Hepatocyte (in vitro differentiated cells): ENCODE measurements at regions not wholly inside any gene's neighbourhood (a gene's known extent, or its start where the extent isn't known, plus 50 kb on each side); places are given as distances from the start of the nearest gene placed in this dataset.
"Not testable (repeated sequence)": the region's sequence is repeated elsewhere in the genome, so short reads cannot be mapped to it uniquely, and the experiment has no call there.

Experiments
- DNase-seq: peaks from one replicate; pipeline ENCODE4 v3.0.0-alpha.2; 2016; ENCODE audit warnings: low spot score
- H2AFZ ChIP-seq: fragments of 200-600 bp; sonication (generic); 2 replicates; pipeline ENCODE4 v1.6.0; 2016; ENCODE audit warnings: antibody characterized with exemption, mild to moderate bottlenecking
- H3K27ac ChIP-seq: fragments of 200-600 bp; sonication (generic); 2 replicates; pipeline ENCODE4 v1.5.1; 2016; ENCODE audit warnings: mild to moderate bottlenecking
- H3K27me3 ChIP-seq: fragments of 200-600 bp; sonication (generic); 2 replicates; pipeline ENCODE4 v1.6.1; 2016
- H3K36me3 ChIP-seq: fragments of 200-600 bp; sonication (generic); replicated peaks from 2 replicates; pipeline ENCODE4 v1.5.1; 2016; ENCODE audit warnings: low read depth; ENCODE audit not compliant: insufficient read depth
- H3K4me1 ChIP-seq: fragments of 200-600 bp; sonication (generic); 2 replicates; pipeline ENCODE4 v1.5.1; 2016; ENCODE audit warnings: mild to moderate bottlenecking, moderate library complexity; ENCODE audit not compliant: insufficient read depth
- H3K4me2 ChIP-seq: fragments of 200-600 bp; sonication (generic); 2 replicates; pipeline ENCODE4 v1.6.0; 2016
- H3K4me3 ChIP-seq: fragments of 200-600 bp; sonication (generic); 2 replicates; pipeline ENCODE4 v1.5.1; 2016; ENCODE audit warnings: mild to moderate bottlenecking
- H3K79me2 ChIP-seq: fragments of 200-600 bp; sonication (generic); 2 replicates; pipeline ENCODE4 v1.6.0; 2017; ENCODE audit warnings: mild to moderate bottlenecking
- H3K9me2 ChIP-seq: fragments of 200-600 bp; sonication (generic); replicated peaks from 2 replicates; pipeline ENCODE4 v1.6.0; 2017; ENCODE audit warnings: mild to moderate bottlenecking; ENCODE audit not compliant: insufficient read depth
- H3K9me3 ChIP-seq: fragments of 200-600 bp; sonication (generic); 2 replicates; pipeline ENCODE4 v1.5.1; 2016; ENCODE audit warnings: low read depth, mild to moderate bottlenecking
- H4K20me1 ChIP-seq: fragments of 200-600 bp; sonication (generic); 2 replicates; pipeline ENCODE4 v1.6.0; 2016; ENCODE audit warnings: mild to moderate bottlenecking; ENCODE audit not compliant: insufficient read depth, poor library complexity, severe bottlenecking
- CTCF ChIP-seq: fragments of 200-600 bp; sonication (generic); IDR thresholded peaks from 2 replicates; pipeline ENCODE4 v1.5.1; 2016; ENCODE audit warnings: antibody characterized with exemption, mild to moderate bottlenecking; ENCODE audit not compliant: poor library complexity
- EZH2 ChIP-seq: fragments of 200-600 bp; sonication (generic); IDR thresholded peaks from 2 replicates; pipeline ENCODE4 v1.6.1; 2016; ENCODE audit warnings: antibody characterized with exemption, mild to moderate bottlenecking, borderline replicate concordance
- EZH2phosphoT487 ChIP-seq: fragments of 200-600 bp; sonication (generic); IDR thresholded peaks from one replicate; pipeline ENCODE4 v1.6.1; 2018; ENCODE audit warnings: antibody characterized with exemption, mild to moderate bottlenecking, low read depth, moderate library complexity; ENCODE audit not compliant: unreplicated experiment, severe bottlenecking
- WGBS: methylation state at CpG from one replicate; pipeline ENCODE4 v1.1.6; 2016; ENCODE audit warnings: low lambda C conversion rate; ENCODE audit errors: missing lambda C conversion rate; 5-methylcytosine and 5-hydroxymethylcytosine counted together

DNA sequence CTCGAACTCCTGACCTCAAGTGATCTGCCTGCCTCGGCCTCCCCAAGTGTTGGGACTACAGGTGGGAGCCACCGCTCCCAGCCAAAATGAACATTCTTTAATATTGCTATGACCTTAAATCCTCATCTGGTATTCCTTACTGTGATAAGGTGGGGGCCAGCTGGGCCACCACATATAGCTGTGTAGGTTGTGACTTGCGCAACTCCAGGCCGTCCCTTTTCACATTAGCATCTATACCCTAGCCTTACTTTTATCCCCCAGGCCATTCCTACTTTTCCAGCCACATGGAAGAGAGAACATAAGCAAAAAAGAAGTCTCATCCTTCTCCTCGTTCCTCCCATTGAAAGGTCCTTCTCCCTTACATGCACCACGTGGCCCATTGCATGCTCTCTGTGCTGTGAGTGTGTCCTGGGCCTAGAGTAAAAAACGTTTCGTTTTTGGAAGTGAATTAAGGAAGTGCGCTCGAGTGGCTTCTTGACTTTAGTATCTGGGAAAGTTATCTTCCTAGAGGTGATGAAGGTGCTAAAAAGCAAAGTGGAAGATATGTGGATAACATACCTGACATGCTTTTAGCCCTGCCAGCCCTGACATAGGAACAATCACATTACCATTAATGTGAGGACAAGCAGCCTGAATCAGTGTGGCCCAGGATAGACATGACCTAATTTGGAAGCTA is 56.8 kb upstream of the KIF13A start:
- no peak overlapping the region for H2AFZ ChIP-seq
- H4K20me1 ChIP-seq, result no peaks in the 10 kb centered on the region
- H3K9me2 ChIP-seq, result no peaks in the 10 kb centered on the region
- WGBS, result 86% methylated on average over 11 of the region's 11 CpGs
- no peak overlapping the region for H3K27ac ChIP-seq
- DNase-seq, result no peak
- H3K4me1 ChIP-seq, result no peaks in the 10 kb centered on the region
- H3K27me3 ChIP-seq, result no peaks in the 10 kb centered on the region
- no peak overlapping the region for H3K4me2 ChIP-seq
- H3K4me3 ChIP-seq, result no peak overlapping the region
- no peaks in the 10 kb centered on the region for H3K9me3 ChIP-seq
- H3K79me2 ChIP-seq, result no peaks in the 10 kb centered on the region
- no peak for TF ChIP-seq CTCF
- no peak for TF ChIP-seq EZH2phosphoT487
- no peak for TF ChIP-seq EZH2
- no peaks in the 10 kb centered on the region for H3K36me3 ChIP-seq

DNA sequence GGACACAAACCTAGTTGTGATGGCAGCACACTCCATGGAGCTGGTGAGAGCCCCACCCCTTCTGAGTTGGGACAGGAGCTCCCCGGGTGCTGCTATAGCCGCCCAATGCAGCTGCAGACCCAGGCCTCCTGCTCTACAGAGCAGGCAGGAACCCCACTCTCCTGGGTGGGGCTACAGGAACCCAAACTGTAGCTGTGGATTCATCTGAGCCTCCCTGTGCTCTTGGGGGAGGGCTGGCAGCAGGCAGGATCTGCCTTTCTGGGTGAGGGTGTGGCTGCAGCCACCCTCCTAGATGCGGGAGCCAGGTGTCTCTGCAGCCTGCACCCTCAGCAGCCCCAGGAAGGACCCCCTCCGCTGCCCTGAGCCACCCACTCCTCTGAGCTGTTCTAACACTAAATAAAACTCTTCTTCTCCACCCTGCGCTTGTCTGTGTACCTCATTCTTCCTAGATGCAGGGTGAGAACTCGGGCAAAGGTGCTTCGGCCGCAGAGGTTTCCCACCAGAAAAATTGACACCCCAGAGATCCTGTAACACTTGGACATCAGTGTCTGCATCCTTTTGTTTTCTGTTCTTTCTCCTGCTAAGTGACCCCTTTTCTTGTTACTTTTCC is 55.2 kb upstream of the KIF13A start:
- Histone ChIP-seq H3K9me3 (no peaks in the 10 kb centered on the region), H3K27me3 (no peaks in the 10 kb centered on the region), H3K36me3 (no peaks in the 10 kb centered on the region), H3K4me3 (no peak overlapping the region), H3K9me2 (no peaks in the 10 kb centered on the region), H2AFZ (no peak overlapping the region), H3K4me2 (no peak overlapping the region), H4K20me1 (no peaks in the 10 kb centered on the region), H3K27ac (peak overlapping the region; percentile 28), H3K4me1 (no peaks in the 10 kb centered on the region), H3K79me2 (no peaks in the 10 kb centered on the region)
- no peak for DNase-seq
- TF ChIP-seq CTCF (no peak), EZH2phosphoT487 (no peak), EZH2 (no peak)
- WGBS, result 92% methylated on average over 8 of the region's 8 CpGs

GRCh38 chr6:18039481-18039880 is 52.0 kb upstream of the KIF13A start:
- H3K36me3 ChIP-seq, result no peaks in the 10 kb centered on the region
- no peaks in the 10 kb centered on the region for H3K79me2 ChIP-seq
- no peak overlapping the region for H3K4me3 ChIP-seq
- H2AFZ ChIP-seq, result no peak overlapping the region
- WGBS, result 90% methylated on average over 3 of the region's 3 CpGs
- no peaks in the 10 kb centered on the region for H4K20me1 ChIP-seq
- H3K4me1 ChIP-seq, result no peaks in the 10 kb centered on the region
- H3K4me2 ChIP-seq, result no peak overlapping the region
- TF ChIP-seq CTCF (no peak), EZH2phosphoT487 (no peak), EZH2 (no peak)
- H3K27me3 ChIP-seq, result no peaks in the 10 kb centered on the region
- H3K27ac ChIP-seq, result no peak overlapping the region
- H3K9me3 ChIP-seq, result no peaks in the 10 kb centered on the region
- no peak for DNase-seq
- no peaks in the 10 kb centered on the region for H3K9me2 ChIP-seq

DNA sequence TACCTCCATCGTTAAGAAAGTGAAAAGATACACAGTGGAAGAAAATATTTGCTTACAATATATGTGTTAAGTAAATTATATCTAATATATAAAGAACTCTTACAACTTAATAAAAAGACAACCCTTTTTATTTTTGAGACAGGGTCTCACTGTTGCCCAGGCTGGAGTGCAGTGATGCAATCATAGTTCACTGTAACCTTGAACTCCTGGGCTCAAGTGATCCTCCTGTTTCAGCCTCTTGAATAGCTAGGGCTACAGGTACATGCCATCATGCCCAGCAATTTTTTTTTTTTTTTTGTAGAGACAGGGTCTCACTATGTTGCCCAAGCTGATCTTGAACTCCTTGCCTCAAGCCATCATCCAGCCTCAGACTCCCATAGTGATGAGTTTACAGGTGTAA is 50.8 kb upstream of the KIF13A start:
- H2AFZ ChIP-seq, H3K79me2 ChIP-seq, H3K27me3 ChIP-seq, H3K9me2 ChIP-seq, H3K4me1 ChIP-seq, H3K4me3 ChIP-seq, H3K36me3 ChIP-seq, DNase-seq, H4K20me1 ChIP-seq, H3K4me2 ChIP-seq, H3K27ac ChIP-seq, H3K9me3 ChIP-seq: not testable (repeated sequence)
- WGBS, result 95% methylated on average over 1 of the region's 1 CpG
